ENCODE measurements at regions not wholly inside any gene's neighbourhood (a gene's known extent, or its start where the extent isn't known, plus 50 kb on each side); places are given as distances from the start of the nearest gene placed in this dataset.

DNA sequence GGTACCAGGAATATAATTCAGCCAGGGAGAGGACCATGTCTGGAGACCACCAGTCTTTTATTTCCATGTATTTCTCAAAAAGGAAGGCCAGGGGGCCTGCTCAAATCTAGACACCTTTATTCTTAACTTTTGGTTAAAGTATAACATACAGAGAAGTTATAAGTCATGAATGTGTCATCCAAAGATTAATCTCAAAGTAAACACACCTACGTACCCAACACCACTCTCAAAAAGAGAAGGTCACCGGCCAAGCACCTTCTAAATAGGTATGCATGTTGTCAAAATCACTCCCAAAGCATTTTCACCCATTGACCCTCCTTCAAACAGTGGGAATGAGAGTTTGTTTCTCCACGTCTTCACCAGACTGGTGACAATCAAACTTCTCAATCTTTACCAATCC is 60.0 kb upstream of the FZD10 start:
- H3K4me1 ChIP-seq (ENCODE audit: control insufficient read depth, insufficient read depth, low read length), result peaks cover 25% of the 10 kb centered on the region
- no peaks in the 10 kb centered on the region for H3K36me3 ChIP-seq (ENCODE audit: control insufficient read depth, insufficient read depth, low read length)
- no peak overlapping the region for H3K9ac ChIP-seq (ENCODE audit: low read length)
- H3K9me3 ChIP-seq (ENCODE audit: control insufficient read depth, insufficient read depth, low read depth, low read length), result no peaks in the 10 kb centered on the region
- no peak overlapping the region for H3K4me3 ChIP-seq (ENCODE audit: low read depth, low read length)
- H3K27me3 ChIP-seq (ENCODE audit: control insufficient read depth, insufficient read depth, low read length), result peaks cover 27% of the 10 kb centered on the region
- H3K27ac ChIP-seq (ENCODE audit: low read depth, low read length), result no peak overlapping the region

DNA sequence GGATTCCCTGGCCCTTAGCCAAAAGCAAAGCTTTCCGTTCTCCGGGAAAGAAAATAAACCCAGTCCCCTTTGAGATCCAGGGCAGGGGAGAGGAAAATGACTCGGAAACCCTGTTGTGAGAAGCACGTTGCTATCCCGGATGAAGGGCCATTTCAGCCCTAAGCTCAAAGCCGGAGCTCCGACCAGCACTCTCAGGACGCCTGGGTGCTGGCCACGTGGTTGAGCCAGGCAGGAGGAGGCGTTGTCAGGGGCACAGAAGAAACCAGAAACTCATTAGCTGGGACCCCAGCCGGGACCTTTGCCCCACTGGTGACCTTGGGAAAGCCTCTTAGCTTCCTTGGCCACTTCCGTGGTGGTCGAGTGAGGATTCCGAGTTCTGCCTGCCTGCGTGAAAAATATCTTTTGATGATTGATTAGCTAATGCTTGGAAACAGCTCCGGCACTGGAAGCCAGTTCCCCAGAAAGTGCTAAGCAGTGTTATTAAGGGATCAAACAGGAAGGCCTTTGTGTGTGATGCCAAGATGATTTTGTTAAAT is 57.6 kb upstream of the FZD10 start:
- Histone ChIP-seq H3K27ac (ENCODE audit: low read depth, low read length) (no peak overlapping the region), H3K36me3 (ENCODE audit: control insufficient read depth, insufficient read depth, low read length) (no peaks in the 10 kb centered on the region), H3K9ac (ENCODE audit: low read length) (no peak overlapping the region), H3K9me3 (ENCODE audit: control insufficient read depth, insufficient read depth, low read depth, low read length) (no peaks in the 10 kb centered on the region), H3K27me3 (ENCODE audit: control insufficient read depth, insufficient read depth, low read length) (peaks cover 35% of the 10 kb centered on the region), H3K4me1 (ENCODE audit: control insufficient read depth, insufficient read depth, low read length) (peaks cover 15% of the 10 kb centered on the region), H3K4me3 (ENCODE audit: low read depth, low read length) (no peak overlapping the region)

DNA sequence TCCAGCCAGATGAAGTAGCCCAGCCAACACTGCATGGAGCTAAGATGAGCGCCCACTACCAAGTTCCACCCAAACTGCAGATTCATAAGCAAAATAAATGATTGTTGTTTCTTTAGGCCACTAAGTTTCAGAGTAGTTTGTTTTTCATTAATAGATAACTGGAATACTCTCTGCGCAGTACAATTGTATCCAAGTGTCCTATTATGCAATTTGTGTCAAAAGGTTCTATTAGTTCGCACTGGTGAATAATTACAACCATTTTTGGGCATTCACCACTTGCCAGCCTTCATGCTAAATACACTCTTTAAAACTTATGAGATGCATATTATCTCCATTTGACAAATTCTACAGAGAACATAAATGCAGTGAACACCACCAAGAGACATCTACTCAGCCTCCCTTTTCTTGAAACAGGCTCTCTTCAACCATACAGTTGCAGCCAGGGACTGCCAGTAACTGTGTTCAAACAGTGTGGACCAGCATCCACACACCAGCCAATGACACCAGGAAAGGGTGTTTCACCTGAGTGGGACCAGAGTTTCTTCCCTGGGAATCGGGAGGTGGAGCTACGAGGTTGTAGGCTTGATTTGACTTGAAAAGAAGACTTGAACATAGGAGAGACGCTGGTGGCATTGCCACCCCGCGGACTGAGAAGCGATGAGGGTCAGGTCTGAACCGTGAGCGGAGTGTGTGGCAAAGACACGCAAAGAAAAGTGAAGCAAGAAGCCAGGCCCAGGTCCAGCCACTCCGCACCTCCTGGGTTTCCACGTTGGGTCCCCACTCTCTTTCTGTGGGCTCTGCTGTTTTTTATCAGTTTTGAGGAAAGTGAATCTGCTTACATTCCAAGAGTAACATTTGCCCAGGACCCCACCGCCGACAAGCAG is 53.0 kb upstream of the FZD10 start:
- Histone ChIP-seq H3K27ac (ENCODE audit: low read depth, low read length) (no peak overlapping the region), H3K4me3 (ENCODE audit: low read depth, low read length) (no peak overlapping the region), H3K36me3 (ENCODE audit: control insufficient read depth, insufficient read depth, low read length) (no peaks in the 10 kb centered on the region), H3K9ac (ENCODE audit: low read length) (no peak overlapping the region), H3K9me3 (ENCODE audit: control insufficient read depth, insufficient read depth, low read depth, low read length) (no peaks in the 10 kb centered on the region), H3K4me1 (ENCODE audit: control insufficient read depth, insufficient read depth, low read length) (peaks cover 3% of the 10 kb centered on the region; the same call in 1 of the 2 replicates), H3K27me3 (ENCODE audit: control insufficient read depth, insufficient read depth, low read length) (peaks cover 52% of the 10 kb centered on the region)

DNA sequence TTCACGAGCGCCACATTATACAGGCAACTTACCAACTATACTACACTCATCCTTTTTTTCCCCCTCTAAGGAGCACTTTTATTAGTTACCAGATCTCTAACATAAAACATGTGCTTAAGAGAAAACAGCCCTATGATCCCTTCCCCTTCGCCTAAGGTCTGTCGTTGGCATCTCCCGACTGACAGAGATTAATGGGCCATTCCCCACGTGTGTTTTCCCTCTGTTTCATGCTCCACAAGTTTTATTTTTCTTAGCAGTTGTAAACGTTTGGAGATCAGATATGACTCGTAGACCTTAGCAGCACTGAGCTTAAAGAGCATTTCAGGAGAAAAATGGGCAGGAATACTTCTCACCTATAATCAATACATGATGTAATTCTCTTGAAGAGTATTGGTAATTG is 51.4 kb upstream of the FZD10 start:
- no peaks in the 10 kb centered on the region for H3K9me3 ChIP-seq (ENCODE audit: control insufficient read depth, insufficient read depth, low read depth, low read length)
- H3K9ac ChIP-seq (ENCODE audit: low read length), result no peak overlapping the region
- H3K27ac ChIP-seq (ENCODE audit: low read depth, low read length), result no peak overlapping the region
- no peak overlapping the region for H3K4me3 ChIP-seq (ENCODE audit: low read depth, low read length)
- H3K4me1 ChIP-seq (ENCODE audit: control insufficient read depth, insufficient read depth, low read length), result no peaks in the 10 kb centered on the region
- H3K27me3 ChIP-seq (ENCODE audit: control insufficient read depth, insufficient read depth, low read length), result peaks cover 47% of the 10 kb centered on the region
- no peaks in the 10 kb centered on the region for H3K36me3 ChIP-seq (ENCODE audit: control insufficient read depth, insufficient read depth, low read length)

DNA sequence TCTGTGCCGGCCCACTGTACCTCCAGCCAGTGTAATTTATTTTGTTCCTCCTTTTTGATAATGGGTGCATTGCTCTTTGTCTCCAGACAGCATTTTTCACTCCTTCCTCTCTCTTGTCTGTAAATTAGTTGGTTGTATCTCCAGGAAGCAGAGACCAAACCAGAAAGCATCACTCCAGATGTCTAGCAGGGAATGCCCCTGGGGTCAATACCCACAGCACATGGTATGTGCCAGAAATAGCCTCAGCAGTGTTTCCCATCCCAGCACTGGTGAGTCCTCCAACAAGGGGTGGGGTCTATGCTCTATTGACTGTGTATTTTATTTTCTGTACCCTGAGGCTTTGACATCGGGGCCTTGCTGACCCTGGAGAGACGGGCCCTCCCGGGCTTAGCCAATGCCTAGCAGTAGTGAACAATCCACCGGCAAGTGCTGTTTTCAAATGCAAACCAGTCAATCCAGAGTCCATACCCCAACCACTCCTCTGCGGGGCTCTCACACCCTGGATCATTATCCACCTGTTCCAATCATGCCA is 50.2 kb upstream of the FZD10 start:
- H3K9me3 ChIP-seq (ENCODE audit: control insufficient read depth, insufficient read depth, low read depth, low read length), result no peaks in the 10 kb centered on the region
- no peaks in the 10 kb centered on the region for H3K36me3 ChIP-seq (ENCODE audit: control insufficient read depth, insufficient read depth, low read length)
- no peak overlapping the region for H3K4me3 ChIP-seq (ENCODE audit: low read depth, low read length)
- peaks cover under 1% of the 10 kb centered on the region; the same call in 1 of the 2 replicates for H3K4me1 ChIP-seq (ENCODE audit: control insufficient read depth, insufficient read depth, low read length)
- no peak overlapping the region for H3K9ac ChIP-seq (ENCODE audit: low read length)
- no peak overlapping the region for H3K27ac ChIP-seq (ENCODE audit: low read depth, low read length)
- peaks cover 43% of the 10 kb centered on the region for H3K27me3 ChIP-seq (ENCODE audit: control insufficient read depth, insufficient read depth, low read length)

Data from HUES6 (cell line).